Fibroblast of gingiva (primary cell): ENCODE measurements at regions not wholly inside any gene's neighbourhood (a gene's known extent, or its start where the extent isn't known, plus 50 kb on each side); places are given as distances from the start of the nearest gene placed in this dataset.
"Not testable (repeated sequence)": the region's sequence is repeated elsewhere in the genome, so short reads cannot be mapped to it uniquely, and the experiment has no call there.

Experiments
- DNase-seq: peaks from one replicate; pipeline ENCODE4 v3.0.0-alpha.2; 2011; ENCODE audit warnings: low read depth

DNA sequence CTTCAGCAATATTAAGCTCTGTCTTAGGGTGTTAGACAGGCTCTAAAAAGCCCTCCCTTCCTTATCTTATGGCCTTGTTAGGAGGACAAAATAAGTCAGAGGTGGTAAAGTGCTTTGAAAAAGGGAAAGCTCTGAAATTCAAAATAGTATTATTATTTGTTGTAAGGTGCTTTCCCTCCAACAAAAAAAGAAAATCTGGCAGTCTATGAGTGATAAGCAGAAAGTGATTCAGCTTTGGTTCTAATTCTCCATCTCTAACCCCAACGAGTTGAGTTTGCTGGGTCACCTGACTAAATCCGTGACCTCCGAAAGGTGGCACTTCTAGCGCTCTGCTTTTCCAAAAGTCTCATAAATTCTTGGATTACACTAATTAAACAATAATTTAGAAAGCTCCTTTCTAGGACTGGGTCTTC is 305.1 kb downstream of the BCL2L11 start:
- DNase-seq = not testable (repeated sequence)

- DNase-seq = not testable (repeated sequence)
Measured at GRCh38 chr2:111427346-111427745, 306.6 kb downstream of the BCL2L11 start.

DNA sequence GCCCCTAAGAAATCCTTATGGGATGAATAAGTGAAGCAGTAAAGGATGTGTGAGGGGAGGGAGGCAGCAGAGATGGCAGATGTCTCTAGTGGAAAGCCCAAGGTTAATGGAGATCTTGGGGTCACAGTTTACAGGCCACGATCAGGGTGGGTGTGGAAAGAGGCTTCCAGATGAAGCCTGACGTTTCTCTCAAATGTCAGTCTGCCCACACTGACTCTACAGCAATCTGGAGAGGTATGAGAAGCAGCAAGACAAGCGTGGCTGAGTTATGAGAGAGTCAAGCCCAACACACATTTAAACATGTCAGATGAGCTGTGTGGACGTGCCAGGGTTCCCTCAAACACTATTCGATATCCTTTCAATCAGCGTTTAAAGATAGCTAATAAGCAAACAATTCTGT is 308.2 kb downstream of the BCL2L11 start:
- not testable (repeated sequence) for DNase-seq

GRCh38 chr2:111429353-111429752 is 308.6 kb downstream of the BCL2L11 start:
- DNase-seq = not testable (repeated sequence)

GRCh38 chr2:111430817-111431661 is 310.3 kb downstream of the BCL2L11 start:
- peak; percentile 27 for DNase-seq

DNA sequence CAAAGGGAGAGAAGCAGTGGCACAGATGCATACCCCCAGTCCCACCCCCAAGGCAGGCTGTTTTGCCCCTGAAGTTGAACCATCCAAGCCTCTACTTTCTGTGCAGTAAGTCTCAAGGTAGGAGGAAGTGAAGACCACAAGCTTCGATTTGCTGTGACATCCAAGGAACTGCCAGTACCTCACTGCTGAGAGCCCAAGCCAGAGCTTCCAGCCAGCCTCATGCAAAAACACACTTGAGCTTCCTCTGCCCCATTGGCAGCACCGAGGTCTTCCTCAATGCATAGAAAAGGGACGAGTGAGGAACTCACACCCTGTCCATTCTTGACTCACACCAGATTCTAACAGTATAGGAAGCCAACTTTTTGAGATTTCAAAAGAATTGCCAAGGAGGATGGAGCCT is 311.7 kb downstream of the BCL2L11 start:
- not testable (repeated sequence) for DNase-seq

DNA sequence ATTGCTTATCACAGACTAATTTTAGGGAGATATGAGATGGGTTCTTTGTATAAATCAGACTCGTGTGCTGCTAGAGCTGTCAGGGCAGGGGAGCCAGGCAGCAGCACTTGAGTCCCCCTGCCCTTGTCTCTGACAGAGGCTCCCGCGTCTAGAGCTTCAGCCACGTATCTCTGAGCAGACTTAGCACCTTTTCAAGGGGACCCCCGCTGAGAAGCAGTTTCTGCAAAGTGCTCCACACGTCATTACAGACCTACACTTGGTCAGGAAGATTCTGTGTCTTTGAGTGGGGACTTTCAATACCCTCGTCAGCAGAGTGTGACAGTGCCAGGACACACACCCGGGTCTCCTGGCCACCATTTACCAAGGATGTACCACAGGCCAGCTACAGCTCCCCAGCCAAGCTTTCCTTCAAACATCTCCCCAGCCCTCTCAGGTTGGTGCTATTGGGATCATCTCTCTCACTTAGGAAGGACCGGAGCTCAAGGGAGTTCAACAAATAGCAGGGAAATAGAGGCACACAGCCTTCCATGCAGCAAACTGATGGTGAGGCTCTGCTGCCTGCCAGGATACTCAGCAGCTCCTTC is 312.3 kb downstream of the BCL2L11 start:
- not testable (repeated sequence) for DNase-seq

DNA sequence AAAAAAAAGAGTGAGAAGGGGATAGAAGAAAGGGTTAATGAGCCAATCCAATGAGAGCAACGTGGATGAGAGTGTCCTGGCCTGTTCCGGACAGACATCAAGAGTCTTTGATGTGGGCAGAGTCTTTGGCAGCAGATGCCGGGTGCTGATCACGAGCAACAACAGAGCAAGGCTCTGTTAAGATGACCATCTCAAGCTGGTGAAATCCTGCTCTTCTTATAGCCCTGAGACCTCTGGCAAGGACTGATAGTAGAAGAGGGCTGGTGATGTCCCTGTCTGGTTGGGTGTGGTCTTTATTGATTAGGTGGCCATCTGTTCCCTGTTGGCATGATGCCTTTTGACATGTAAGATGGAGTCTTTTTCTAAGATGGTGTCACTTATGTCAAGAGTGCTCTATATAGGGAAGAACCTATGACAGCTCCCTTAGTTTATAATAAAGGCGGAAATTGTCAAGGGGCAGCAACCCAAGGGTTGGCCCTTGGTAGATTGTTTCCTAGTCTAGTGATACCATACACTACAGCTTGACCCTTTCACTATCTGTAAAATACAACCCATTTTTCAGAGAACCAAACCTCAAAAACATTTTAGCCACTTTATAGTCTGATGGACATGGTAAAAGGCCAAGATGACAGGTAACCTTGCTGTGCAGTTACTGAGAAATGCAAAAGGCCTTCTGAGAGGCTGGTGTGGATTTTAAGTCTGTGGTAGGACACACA is 313.3 kb downstream of the BCL2L11 start:
- DNase-seq = not testable (repeated sequence)

GRCh38 chr2:111434608-111434939 is 313.9 kb downstream of the BCL2L11 start:
- DNase-seq = not testable (repeated sequence)

DNA sequence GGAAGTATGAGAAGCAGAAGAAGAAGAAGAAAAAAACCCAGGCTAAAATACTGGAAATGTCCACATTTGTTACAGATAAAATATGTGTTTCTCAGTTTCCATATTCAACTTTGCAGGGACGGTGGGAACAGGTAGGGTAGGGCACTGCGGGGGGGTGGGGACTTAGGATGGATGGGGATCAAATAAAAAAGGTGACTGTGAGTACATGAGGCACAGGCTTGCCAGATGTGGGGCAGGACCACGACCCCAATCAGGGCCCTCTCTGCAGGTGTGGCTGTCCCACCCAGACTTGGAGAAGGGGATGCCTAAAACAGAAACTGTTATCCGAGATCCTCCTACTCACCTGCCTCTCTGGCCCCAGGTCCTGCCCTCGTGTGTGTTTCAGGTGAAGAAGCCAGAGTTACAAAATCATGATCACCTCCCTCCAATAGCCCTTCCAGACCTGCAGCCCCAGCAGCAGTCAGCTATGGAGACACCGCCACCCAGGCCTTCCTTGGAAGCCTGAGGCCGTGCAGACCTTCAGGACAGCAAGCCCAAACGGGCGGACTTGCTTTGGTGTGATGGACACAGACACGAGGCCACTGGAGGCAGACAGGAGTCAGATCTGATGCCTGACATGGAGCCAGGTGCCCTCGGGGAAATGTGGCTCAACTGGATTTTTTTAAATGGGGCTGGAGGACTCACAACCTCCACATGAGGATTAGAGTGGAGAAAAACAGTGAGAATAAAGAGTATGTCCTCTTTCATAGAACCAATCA is 315.0 kb downstream of the BCL2L11 start:
- not testable (repeated sequence) for DNase-seq

DNA sequence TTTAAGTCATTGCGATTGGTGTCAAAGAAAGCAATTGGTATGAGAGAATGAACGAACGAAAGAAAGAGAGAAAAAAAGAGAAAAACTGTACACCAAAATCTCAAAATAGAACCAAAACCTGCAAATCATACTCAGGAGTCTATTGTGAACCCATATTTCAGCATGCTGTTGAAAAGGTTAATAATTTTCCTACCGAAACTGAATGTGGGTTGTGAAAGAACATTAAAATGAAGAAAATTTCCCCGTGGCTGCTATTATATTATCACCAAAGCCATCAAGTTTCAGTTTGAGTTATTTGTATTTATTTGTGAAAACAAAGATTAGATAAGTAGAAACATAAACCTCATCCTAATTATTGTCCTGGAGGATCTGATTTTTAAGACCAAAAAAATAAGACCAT is 315.7 kb downstream of the BCL2L11 start:
- not testable (repeated sequence) for DNase-seq

- DNase-seq = not testable (repeated sequence)
Measured at GRCh38 chr2:111437288-111437990, 316.7 kb downstream of the BCL2L11 start.

GRCh38 chr2:111438161-111438560 is 317.4 kb downstream of the BCL2L11 start:
- DNase-seq = not testable (repeated sequence)

- not testable (repeated sequence) for DNase-seq
Measured at GRCh38 chr2:111439237-111439636, 318.5 kb downstream of the BCL2L11 start.

GRCh38 chr2:111441614-111442013 is 320.9 kb downstream of the BCL2L11 start:
- DNase-seq = not testable (repeated sequence)

- DNase-seq = not testable (repeated sequence)
Measured at GRCh38 chr2:111442767-111443454, 322.2 kb downstream of the BCL2L11 start.

DNA sequence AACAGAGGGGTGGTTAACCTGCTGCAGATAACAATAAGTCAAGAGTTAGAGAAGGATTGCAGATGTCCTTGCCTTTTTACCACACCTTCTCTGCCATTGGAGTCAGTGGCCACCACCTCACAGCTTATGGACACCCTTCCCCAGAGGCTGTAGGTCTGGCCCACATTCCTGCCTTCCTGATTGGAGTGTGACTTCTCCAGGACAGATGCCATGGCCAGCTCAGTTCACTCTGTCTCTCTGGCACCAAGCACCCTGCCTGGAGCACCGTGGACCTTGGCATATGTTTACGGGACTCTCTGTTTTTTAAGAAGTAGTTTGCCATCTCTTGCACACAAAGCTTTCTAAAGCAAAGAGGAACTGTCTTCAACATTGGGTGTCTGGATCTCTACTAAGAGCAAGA is 323.8 kb downstream of the BCL2L11 start:
- not testable (repeated sequence) for DNase-seq

DNA sequence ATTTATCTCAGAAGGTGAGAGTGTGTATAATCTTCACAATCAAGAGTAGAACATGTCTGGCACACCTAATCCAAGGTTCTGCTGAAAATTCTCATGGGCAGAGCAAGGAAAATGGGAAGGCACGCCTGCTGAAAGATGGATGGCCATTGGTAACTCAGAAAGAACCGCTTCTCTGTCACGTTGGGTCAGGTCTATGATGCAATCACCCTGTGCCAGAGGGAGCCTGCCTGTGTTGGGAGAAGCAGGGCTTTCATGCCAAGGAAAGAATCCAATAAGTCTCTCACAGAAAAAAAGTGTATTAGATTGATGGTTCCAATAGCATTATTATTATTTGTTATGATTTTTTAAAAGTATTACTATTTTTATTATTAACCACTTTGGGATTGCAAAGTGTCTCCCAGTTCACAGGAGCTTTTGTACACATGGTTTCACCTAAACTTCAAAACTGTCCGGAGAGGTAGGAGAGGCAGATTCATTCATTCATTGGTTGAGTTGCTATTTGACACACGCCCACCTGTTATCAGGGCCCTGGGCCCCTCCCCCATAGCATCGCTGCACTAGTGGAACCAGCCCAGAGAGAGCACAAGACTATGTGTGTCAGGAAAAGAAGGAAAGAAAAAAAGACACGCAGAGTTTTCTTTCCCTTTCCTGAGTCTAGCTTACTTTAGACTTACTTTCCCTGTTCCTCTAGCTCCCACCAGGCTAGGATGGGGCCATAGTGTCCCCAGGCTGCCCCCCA is 324.6 kb downstream of the BCL2L11 start:
- DNase-seq = not testable (repeated sequence)

GRCh38 chr2:111445941-111446340 is 325.2 kb downstream of the BCL2L11 start:
- DNase-seq = not testable (repeated sequence)

DNA sequence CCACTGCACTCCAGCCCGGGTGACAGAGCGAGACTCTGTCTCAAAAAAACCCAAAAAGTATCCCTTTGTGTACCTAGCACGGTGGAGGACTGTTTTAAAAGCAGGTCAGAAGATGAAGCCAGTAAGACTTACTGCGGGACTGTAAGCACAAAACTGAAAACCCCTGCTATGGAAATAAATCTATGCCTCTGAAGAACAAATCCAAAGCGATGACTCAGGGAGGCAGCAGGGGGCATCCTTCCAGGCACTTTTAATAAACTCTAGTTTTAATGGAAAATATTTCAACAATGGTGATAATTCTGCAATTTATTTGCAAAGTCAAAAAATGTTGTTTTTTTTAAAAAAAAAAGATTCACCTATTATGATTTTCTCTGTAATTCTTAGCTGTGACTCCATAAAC is 326.8 kb downstream of the BCL2L11 start:
- not testable (repeated sequence) for DNase-seq
